Activated naive CD4-positive, alpha-beta T cell treated with anti-CD3 and anti-CD28 coated beads, Interleukin-2, amount 50 U/mL, for 24 hours (primary cell): ENCODE measurements at regions not wholly inside any gene's neighbourhood (a gene's known extent, or its start where the extent isn't known, plus 50 kb on each side); places are given as distances from the start of the nearest gene placed in this dataset.

Source experiments
- H3K27ac Mint-ChIP-seq: one replicate; pipeline ENCODE4 v1.8.0; 2021; ENCODE audit warnings: mild to moderate bottlenecking, mixed read lengths
- H3K27me3 Mint-ChIP-seq: one replicate; pipeline ENCODE4 v1.8.0; 2021; ENCODE audit warnings: mixed read lengths
- H3K36me3 Mint-ChIP-seq: one replicate; pipeline ENCODE4 v1.8.0; 2021; ENCODE audit warnings: mixed read lengths
- H3K4me1 Mint-ChIP-seq: one replicate; pipeline ENCODE4 v1.8.0; 2021; ENCODE audit warnings: mixed read lengths
- H3K4me3 Mint-ChIP-seq: one replicate; pipeline ENCODE4 v1.8.0; 2021; ENCODE audit warnings: mild to moderate bottlenecking, mixed read lengths
- H3K9me3 Mint-ChIP-seq: one replicate; pipeline ENCODE4 v1.8.0; 2021; ENCODE audit warnings: mixed read lengths

- no peak overlapping the region for H3K27ac Mint-ChIP-seq
- H3K4me1 Mint-ChIP-seq: no peaks in the 10 kb centered on the region
- no peak overlapping the region for H3K4me3 Mint-ChIP-seq
- H3K9me3 Mint-ChIP-seq: no peaks in the 10 kb centered on the region
- no peaks in the 10 kb centered on the region for H3K27me3 Mint-ChIP-seq
- no peaks in the 10 kb centered on the region for H3K36me3 Mint-ChIP-seq
Measured at GRCh38 chr7:13411151-13411550, 578.3 kb downstream of the ETV1 start.

- Mint-ChIP-seq H3K9me3 (no peaks in the 10 kb centered on the region), H3K27ac (no peak overlapping the region), H3K4me3 (no peak overlapping the region), H3K36me3 (no peaks in the 10 kb centered on the region), H3K4me1 (no peaks in the 10 kb centered on the region), H3K27me3 (no peaks in the 10 kb centered on the region)
Measured at GRCh38 chr7:13411636-13412035, 577.8 kb downstream of the ETV1 start.

- Mint-ChIP-seq H3K36me3 (no peaks in the 10 kb centered on the region), H3K9me3 (peaks cover 4% of the 10 kb centered on the region), H3K4me3 (no peak overlapping the region), H3K4me1 (no peaks in the 10 kb centered on the region), H3K27ac (no peak overlapping the region), H3K27me3 (no peaks in the 10 kb centered on the region)
Measured at GRCh38 chr7:13414181-13414580, 575.3 kb downstream of the ETV1 start.

GRCh38 chr7:13414661-13415107 lies 574.8 kb downstream of the ETV1 start:
- no peak overlapping the region for H3K4me3 Mint-ChIP-seq
- peaks cover 4% of the 10 kb centered on the region for H3K9me3 Mint-ChIP-seq
- no peaks in the 10 kb centered on the region for H3K27me3 Mint-ChIP-seq
- no peak overlapping the region for H3K27ac Mint-ChIP-seq
- no peaks in the 10 kb centered on the region for H3K4me1 Mint-ChIP-seq
- no peaks in the 10 kb centered on the region for H3K36me3 Mint-ChIP-seq

- H3K4me3 Mint-ChIP-seq: no peak overlapping the region
Measured at GRCh38 chr7:13416071-13416470, 573.4 kb downstream of the ETV1 start.

GRCh38 chr7:13416544-13416943 lies 572.9 kb downstream of the ETV1 start:
- no peak overlapping the region for H3K27ac Mint-ChIP-seq
- no peaks in the 10 kb centered on the region for H3K36me3 Mint-ChIP-seq
- H3K4me3 Mint-ChIP-seq: no peak overlapping the region
- no peaks in the 10 kb centered on the region for H3K4me1 Mint-ChIP-seq
- peaks cover 4% of the 10 kb centered on the region for H3K9me3 Mint-ChIP-seq
- H3K27me3 Mint-ChIP-seq: no peaks in the 10 kb centered on the region

More at GRCh38 chr7:13416071-13416470, 573.4 kb downstream of the ETV1 start:
- Mint-ChIP-seq H3K4me1 (no peaks in the 10 kb centered on the region), H3K36me3 (no peaks in the 10 kb centered on the region), H3K27ac (no peak overlapping the region), H3K27me3 (no peaks in the 10 kb centered on the region), H3K9me3 (peaks cover 4% of the 10 kb centered on the region)

- Mint-ChIP-seq H3K4me3 (no peak overlapping the region), H3K27me3 (no peaks in the 10 kb centered on the region), H3K9me3 (peaks cover 11% of the 10 kb centered on the region), H3K36me3 (no peaks in the 10 kb centered on the region), H3K27ac (no peak overlapping the region), H3K4me1 (no peaks in the 10 kb centered on the region)
Measured at GRCh38 chr7:13420726-13421125, 568.7 kb downstream of the ETV1 start.

- Mint-ChIP-seq H3K9me3 (peaks cover 11% of the 10 kb centered on the region), H3K27ac (no peak overlapping the region), H3K36me3 (no peaks in the 10 kb centered on the region), H3K27me3 (no peaks in the 10 kb centered on the region), H3K4me1 (no peaks in the 10 kb centered on the region), H3K4me3 (no peak overlapping the region)
Measured at GRCh38 chr7:13421776-13422175, 567.7 kb downstream of the ETV1 start.

GRCh38 chr7:13433946-13434345 lies 555.5 kb downstream of the ETV1 start:
- no peaks in the 10 kb centered on the region for H3K36me3 Mint-ChIP-seq
- H3K27ac Mint-ChIP-seq: no peak overlapping the region
- H3K4me3 Mint-ChIP-seq: no peak overlapping the region
- no peaks in the 10 kb centered on the region for H3K4me1 Mint-ChIP-seq
- no peaks in the 10 kb centered on the region for H3K27me3 Mint-ChIP-seq
- no peaks in the 10 kb centered on the region for H3K9me3 Mint-ChIP-seq

GRCh38 chr7:13442226-13442625 lies 547.2 kb downstream of the ETV1 start:
- Mint-ChIP-seq H3K36me3 (no peaks in the 10 kb centered on the region), H3K4me3 (no peak overlapping the region), H3K4me1 (no peaks in the 10 kb centered on the region), H3K9me3 (no peaks in the 10 kb centered on the region), H3K27ac (no peak overlapping the region), H3K27me3 (no peaks in the 10 kb centered on the region)

GRCh38 chr7:13447637-13448036 lies 541.8 kb downstream of the ETV1 start:
- Mint-ChIP-seq H3K9me3 (no peaks in the 10 kb centered on the region), H3K27ac (no peak overlapping the region), H3K4me1 (no peaks in the 10 kb centered on the region), H3K4me3 (no peak overlapping the region), H3K27me3 (no peaks in the 10 kb centered on the region), H3K36me3 (no peaks in the 10 kb centered on the region)

- no peaks in the 10 kb centered on the region for H3K36me3 Mint-ChIP-seq
- no peak overlapping the region for H3K27ac Mint-ChIP-seq
- H3K9me3 Mint-ChIP-seq: no peaks in the 10 kb centered on the region
- no peak overlapping the region for H3K4me3 Mint-ChIP-seq
- no peaks in the 10 kb centered on the region for H3K27me3 Mint-ChIP-seq
- H3K4me1 Mint-ChIP-seq: no peaks in the 10 kb centered on the region
Measured at GRCh38 chr7:13448243-13448642, 541.2 kb downstream of the ETV1 start.

GRCh38 chr7:13449460-13449859 lies 540.0 kb downstream of the ETV1 start:
- Mint-ChIP-seq H3K36me3 (no peaks in the 10 kb centered on the region), H3K4me3 (no peak overlapping the region), H3K9me3 (no peaks in the 10 kb centered on the region), H3K4me1 (no peaks in the 10 kb centered on the region), H3K27me3 (no peaks in the 10 kb centered on the region), H3K27ac (no peak overlapping the region)

GRCh38 chr7:13454916-13455592 lies 534.4 kb downstream of the ETV1 start:
- no peak overlapping the region for H3K4me3 Mint-ChIP-seq
- no peaks in the 10 kb centered on the region for H3K27me3 Mint-ChIP-seq
- no peaks in the 10 kb centered on the region for H3K4me1 Mint-ChIP-seq
- H3K9me3 Mint-ChIP-seq: no peaks in the 10 kb centered on the region
- no peaks in the 10 kb centered on the region for H3K36me3 Mint-ChIP-seq
- no peak overlapping the region for H3K27ac Mint-ChIP-seq

- Mint-ChIP-seq H3K27ac (no peak overlapping the region), H3K4me3 (no peak overlapping the region), H3K36me3 (no peaks in the 10 kb centered on the region), H3K9me3 (no peaks in the 10 kb centered on the region), H3K27me3 (no peaks in the 10 kb centered on the region), H3K4me1 (no peaks in the 10 kb centered on the region)
Measured at GRCh38 chr7:13457790-13458189, 531.7 kb downstream of the ETV1 start.

- H3K9me3 Mint-ChIP-seq: no peaks in the 10 kb centered on the region
- H3K4me1 Mint-ChIP-seq: no peaks in the 10 kb centered on the region
- H3K36me3 Mint-ChIP-seq: no peaks in the 10 kb centered on the region
- H3K27me3 Mint-ChIP-seq: no peaks in the 10 kb centered on the region
- H3K4me3 Mint-ChIP-seq: no peak overlapping the region
- no peak overlapping the region for H3K27ac Mint-ChIP-seq
Measured at GRCh38 chr7:13466874-13467547, 522.5 kb downstream of the ETV1 start.
